Effector memory CD8-positive, alpha-beta T cell (primary cell): ENCODE measurements at regions not wholly inside any gene's neighbourhood (a gene's known extent, or its start where the extent isn't known, plus 50 kb on each side); places are given as distances from the start of the nearest gene placed in this dataset.
"Not testable (repeated sequence)": the region's sequence is repeated elsewhere in the genome, so short reads cannot be mapped to it uniquely, and the experiment has no call there.

Experiments
- ATAC-seq: fragments of 150-1000 bp; cut with Tn5 transposase; replicated peaks from 2 replicates; pipeline ENCODE4 v1.10.0; 2021; ENCODE audit warnings: mild to moderate bottlenecking, moderate library complexity
- DNase-seq, 3 experiments: peaks; one replicate each; pipeline ENCODE4 v3.0.0; 2021
- H3K27ac Mint-ChIP-seq, 2 donors: one replicate each; pipeline ENCODE4 v1.8.0; 2022; ENCODE audit warnings: mild to moderate bottlenecking in 2 of 2, mixed read lengths in 2 of 2, moderate library complexity in 2 of 2
- H3K27me3 Mint-ChIP-seq, 2 donors: one replicate each; pipeline ENCODE4 v1.8.0; 2022; ENCODE audit warnings: mixed read lengths in 2 of 2
- H3K36me3 Mint-ChIP-seq: one replicate; pipeline ENCODE4 v1.8.0; 2022; ENCODE audit warnings: mild to moderate bottlenecking, moderate library complexity, mixed read lengths; ENCODE audit not compliant: insufficient read depth
- H3K4me1 Mint-ChIP-seq, 2 donors: one replicate each; pipeline ENCODE4 v1.8.0; 2022; ENCODE audit warnings: low read depth in 2 of 2, mixed read lengths in 2 of 2
- H3K4me3 Mint-ChIP-seq, 2 donors: one replicate each; pipeline ENCODE4 v1.8.0; 2022; ENCODE audit warnings: mild to moderate bottlenecking in 2 of 2, mixed read lengths in 2 of 2, moderate library complexity in 2 of 2
- H3K9me3 Mint-ChIP-seq, 2 donors: one replicate each; pipeline ENCODE4 v1.8.0; 2022; ENCODE audit warnings: mixed read lengths in 2 of 2

GRCh38 chr12:40172879-40173278 lies 51.9 kb upstream of the LRRK2 start:
- Mint-ChIP-seq H3K36me3 (no peaks in the 10 kb centered on the region), H3K27ac (no peak overlapping the region), H3K4me1 (peaks cover 0 to 2% of the 10 kb centered on the region in 2 donors), H3K27me3 (peaks cover 0 to 5% of the 10 kb centered on the region in 2 donors), H3K9me3 (no peaks in the 10 kb centered on the region), H3K4me3 (no peak overlapping the region)
- DNase-seq (no peak), ATAC-seq (no peak)

GRCh38 chr12:40171501-40171900 lies 53.3 kb upstream of the LRRK2 start:
- H3K9me3 Mint-ChIP-seq: no peaks in the 10 kb centered on the region
- peaks cover 0 to 2% of the 10 kb centered on the region in 2 donors for H3K4me1 Mint-ChIP-seq
- DNase-seq (no peak), ATAC-seq (no peak)
- peaks cover 0 to 5% of the 10 kb centered on the region in 2 donors for H3K27me3 Mint-ChIP-seq
- H3K36me3 Mint-ChIP-seq: no peaks in the 10 kb centered on the region
- no peak overlapping the region for H3K4me3 Mint-ChIP-seq
- no peak overlapping the region for H3K27ac Mint-ChIP-seq

GRCh38 chr12:40171066-40171465 lies 53.7 kb upstream of the LRRK2 start:
- Mint-ChIP-seq H3K27ac (no peak overlapping the region), H3K27me3 (peaks cover 0 to 5% of the 10 kb centered on the region in 2 donors), H3K4me3 (no peak overlapping the region), H3K36me3 (no peaks in the 10 kb centered on the region), H3K9me3 (no peaks in the 10 kb centered on the region), H3K4me1 (peaks cover 0 to 2% of the 10 kb centered on the region in 2 donors)
- DNase-seq (no peak), ATAC-seq (no peak)

GRCh38 chr12:40170593-40170992 lies 54.2 kb upstream of the LRRK2 start:
- no peak overlapping the region for H3K4me3 Mint-ChIP-seq
- peaks cover 0 to 5% of the 10 kb centered on the region in 2 donors for H3K27me3 Mint-ChIP-seq
- DNase-seq: no peak
- no peak overlapping the region for H3K27ac Mint-ChIP-seq
- H3K4me1 Mint-ChIP-seq: peaks cover 0 to 2% of the 10 kb centered on the region in 2 donors
- no peaks in the 10 kb centered on the region for H3K36me3 Mint-ChIP-seq
- H3K9me3 Mint-ChIP-seq: no peaks in the 10 kb centered on the region
- no peak for ATAC-seq

- H3K36me3 Mint-ChIP-seq: no peaks in the 10 kb centered on the region
- no peaks in the 10 kb centered on the region for H3K9me3 Mint-ChIP-seq
- H3K4me3 Mint-ChIP-seq: no peak overlapping the region
- no peak overlapping the region for H3K27ac Mint-ChIP-seq
- DNase-seq: no peak
- H3K4me1 Mint-ChIP-seq: peaks cover 0 to 2% of the 10 kb centered on the region in 2 donors
- peak; percentile 37 for ATAC-seq
- peaks cover 0 to 5% of the 10 kb centered on the region in 2 donors for H3K27me3 Mint-ChIP-seq
These were observed 55.9 kb upstream of the LRRK2 start for GRCh38 chr12:40168868-40169267.

GRCh38 chr12:40168419-40168818 lies 56.4 kb upstream of the LRRK2 start:
- not testable (repeated sequence) for DNase-seq, H3K27me3 Mint-ChIP-seq, H3K9me3 Mint-ChIP-seq, H3K4me3 Mint-ChIP-seq, H3K36me3 Mint-ChIP-seq, H3K27ac Mint-ChIP-seq, H3K4me1 Mint-ChIP-seq, ATAC-seq

- ATAC-seq (no peak), DNase-seq (no peak)
- Mint-ChIP-seq H3K36me3 (no peaks in the 10 kb centered on the region), H3K27me3 (peaks cover 0 to 3% of the 10 kb centered on the region in 2 donors), H3K4me1 (peaks cover 0 to 2% of the 10 kb centered on the region in 2 donors), H3K9me3 (no peaks in the 10 kb centered on the region), H3K4me3 (no peak overlapping the region), H3K27ac (no peak overlapping the region)
These were observed 56.8 kb upstream of the LRRK2 start for GRCh38 chr12:40168001-40168400.

- DNase-seq (no peak), ATAC-seq (no peak)
- Mint-ChIP-seq H3K9me3 (no peaks in the 10 kb centered on the region), H3K27ac (no peak overlapping the region), H3K36me3 (no peaks in the 10 kb centered on the region), H3K4me1 (peaks cover 0 to 2% of the 10 kb centered on the region in 2 donors), H3K27me3 (no peaks in the 10 kb centered on the region), H3K4me3 (no peak overlapping the region)
These were observed 59.3 kb upstream of the SLC2A13 start for GRCh38 chr12:40165179-40165578.

- Mint-ChIP-seq H3K9me3 (no peaks in the 10 kb centered on the region), H3K27me3 (no peaks in the 10 kb centered on the region), H3K36me3 (no peaks in the 10 kb centered on the region), H3K4me1 (peaks cover 0 to 1% of the 10 kb centered on the region in 2 donors), H3K4me3 (no peak overlapping the region), H3K27ac (no peak overlapping the region)
- no peak for ATAC-seq
- no peak for DNase-seq
These were observed 58.2 kb upstream of the SLC2A13 start for GRCh38 chr12:40164034-40164433.

GRCh38 chr12:40162033-40162432 lies 56.2 kb upstream of the SLC2A13 start:
- H3K9me3 Mint-ChIP-seq: no peaks in the 10 kb centered on the region
- H3K27ac Mint-ChIP-seq: no peak overlapping the region
- H3K36me3 Mint-ChIP-seq: no peaks in the 10 kb centered on the region
- no peaks in the 10 kb centered on the region for H3K4me1 Mint-ChIP-seq
- ATAC-seq (no peak), DNase-seq (no peak)
- no peak overlapping the region for H3K4me3 Mint-ChIP-seq
- H3K27me3 Mint-ChIP-seq: no peaks in the 10 kb centered on the region

- no peak overlapping the region for H3K4me3 Mint-ChIP-seq
- H3K27ac Mint-ChIP-seq: no peak overlapping the region
- H3K36me3 Mint-ChIP-seq: no peaks in the 10 kb centered on the region
- ATAC-seq: no peak
- peaks cover 0 to 2% of the 10 kb centered on the region in 2 donors for H3K4me1 Mint-ChIP-seq
- no peak for DNase-seq
- no peaks in the 10 kb centered on the region for H3K9me3 Mint-ChIP-seq
- H3K27me3 Mint-ChIP-seq: no peaks in the 10 kb centered on the region
These were observed 52.8 kb upstream of the SLC2A13 start for GRCh38 chr12:40158592-40159111.

GRCh38 chr12:40157336-40157735 lies 51.5 kb upstream of the SLC2A13 start:
- Mint-ChIP-seq H3K27ac (no peak overlapping the region), H3K9me3 (no peaks in the 10 kb centered on the region), H3K4me1 (peaks cover 0 to 2% of the 10 kb centered on the region in 2 donors), H3K27me3 (no peaks in the 10 kb centered on the region), H3K4me3 (no peak overlapping the region), H3K36me3 (no peaks in the 10 kb centered on the region)
- no peak for DNase-seq
- no peak for ATAC-seq

GRCh38 chr12:40156021-40156764 lies 50.3 kb upstream of the SLC2A13 start:
- DNase-seq: no peak
- Mint-ChIP-seq H3K9me3 (no peaks in the 10 kb centered on the region), H3K4me1 (peaks cover 0 to 2% of the 10 kb centered on the region in 2 donors), H3K27ac (no peak overlapping the region), H3K4me3 (no peak overlapping the region), H3K27me3 (no peaks in the 10 kb centered on the region), H3K36me3 (no peaks in the 10 kb centered on the region)
- no peak for ATAC-seq
